ENCODE measurements at regions not wholly inside any gene's neighbourhood (a gene's known extent, or its start where the extent isn't known, plus 50 kb on each side); places are given as distances from the start of the nearest gene placed in this dataset.

- ChIA-PET CTCF (no interaction called here), POLR2A (no interaction called here)
- BruUV-seq (replicated peaks) = no TSS peak
- H3K27me3 ChIP-seq (ENCODE audit: control insufficient read depth, insufficient read depth, low read length) = no peaks in the 10 kb centered on the region
- H3K27ac ChIP-seq (ENCODE audit: low read length) = no peak overlapping the region
- peaks cover 11% of the 10 kb centered on the region; the same call in 1 of the 2 replicates for H3K4me1 ChIP-seq (ENCODE audit: control insufficient read depth, insufficient read depth, low read length)
- H3K9me3 ChIP-seq (ENCODE audit: control insufficient read depth, insufficient read depth, low read depth, low read length) = 0 out of 2 replicates have a peak, but pooled peaks cover 2% of the 10 kb centered on the region
- in situ Hi-C loops (cut with HindIII; ENCODE audit: low pct_unique_long_range_greater_than_20kb, low sequenced_read_pairs) = no loop called here
- H3K4me3 ChIP-seq (ENCODE audit: low read depth in 2 of 2, low read length in 2 of 2) = no peak overlapping the region
- H3K36me3 ChIP-seq (ENCODE audit: control insufficient read depth, insufficient read depth, low read length) = no peaks in the 10 kb centered on the region
- TF ChIP-seq, protein P1, sequence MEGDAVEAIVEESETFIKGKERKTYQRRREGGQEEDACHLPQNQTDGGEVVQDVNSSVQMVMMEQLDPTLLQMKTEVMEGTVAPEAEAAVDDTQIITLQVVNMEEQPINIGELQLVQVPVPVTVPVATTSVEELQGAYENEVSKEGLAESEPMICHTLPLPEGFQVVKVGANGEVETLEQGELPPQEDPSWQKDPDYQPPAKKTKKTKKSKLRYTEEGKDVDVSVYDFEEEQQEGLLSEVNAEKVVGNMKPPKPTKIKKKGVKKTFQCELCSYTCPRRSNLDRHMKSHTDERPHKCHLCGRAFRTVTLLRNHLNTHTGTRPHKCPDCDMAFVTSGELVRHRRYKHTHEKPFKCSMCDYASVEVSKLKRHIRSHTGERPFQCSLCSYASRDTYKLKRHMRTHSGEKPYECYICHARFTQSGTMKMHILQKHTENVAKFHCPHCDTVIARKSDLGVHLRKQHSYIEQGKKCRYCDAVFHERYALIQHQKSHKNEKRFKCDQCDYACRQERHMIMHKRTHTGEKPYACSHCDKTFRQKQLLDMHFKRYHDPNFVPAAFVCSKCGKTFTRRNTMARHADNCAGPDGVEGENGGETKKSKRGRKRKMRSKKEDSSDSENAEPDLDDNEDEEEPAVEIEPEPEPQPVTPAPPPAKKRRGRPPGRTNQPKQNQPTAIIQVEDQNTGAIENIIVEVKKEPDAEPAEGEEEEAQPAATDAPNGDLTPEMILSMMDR (IDR thresholded peaks at IDR 0.05) = no peak
- TF ChIP-seq TCF7L2 (IDR thresholded peaks at IDR 0.05; ENCODE audit: low read depth, low read length) (no peak), POLR2AphosphoS5 (IDR thresholded peaks at IDR 0.05; ENCODE audit: low read depth, low read length) (no peak), SIN3A (IDR thresholded peaks at IDR 0.05; ENCODE audit: borderline replicate concordance, insufficient read depth, low read depth, low read length) (no peak)
- TF ChIP-seq, protein P2, sequence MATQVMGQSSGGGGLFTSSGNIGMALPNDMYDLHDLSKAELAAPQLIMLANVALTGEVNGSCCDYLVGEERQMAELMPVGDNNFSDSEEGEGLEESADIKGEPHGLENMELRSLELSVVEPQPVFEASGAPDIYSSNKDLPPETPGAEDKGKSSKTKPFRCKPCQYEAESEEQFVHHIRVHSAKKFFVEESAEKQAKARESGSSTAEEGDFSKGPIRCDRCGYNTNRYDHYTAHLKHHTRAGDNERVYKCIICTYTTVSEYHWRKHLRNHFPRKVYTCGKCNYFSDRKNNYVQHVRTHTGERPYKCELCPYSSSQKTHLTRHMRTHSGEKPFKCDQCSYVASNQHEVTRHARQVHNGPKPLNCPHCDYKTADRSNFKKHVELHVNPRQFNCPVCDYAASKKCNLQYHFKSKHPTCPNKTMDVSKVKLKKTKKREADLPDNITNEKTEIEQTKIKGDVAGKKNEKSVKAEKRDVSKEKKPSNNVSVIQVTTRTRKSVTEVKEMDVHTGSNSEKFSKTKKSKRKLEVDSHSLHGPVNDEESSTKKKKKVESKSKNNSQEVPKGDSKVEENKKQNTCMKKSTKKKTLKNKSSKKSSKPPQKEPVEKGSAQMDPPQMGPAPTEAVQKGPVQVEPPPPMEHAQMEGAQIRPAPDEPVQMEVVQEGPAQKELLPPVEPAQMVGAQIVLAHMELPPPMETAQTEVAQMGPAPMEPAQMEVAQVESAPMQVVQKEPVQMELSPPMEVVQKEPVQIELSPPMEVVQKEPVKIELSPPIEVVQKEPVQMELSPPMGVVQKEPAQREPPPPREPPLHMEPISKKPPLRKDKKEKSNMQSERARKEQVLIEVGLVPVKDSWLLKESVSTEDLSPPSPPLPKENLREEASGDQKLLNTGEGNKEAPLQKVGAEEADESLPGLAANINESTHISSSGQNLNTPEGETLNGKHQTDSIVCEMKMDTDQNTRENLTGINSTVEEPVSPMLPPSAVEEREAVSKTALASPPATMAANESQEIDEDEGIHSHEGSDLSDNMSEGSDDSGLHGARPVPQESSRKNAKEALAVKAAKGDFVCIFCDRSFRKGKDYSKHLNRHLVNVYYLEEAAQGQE (IDR thresholded peaks at IDR 0.05; ENCODE audit: insufficient read depth in 1 of 2, low read depth in 2 of 2, low read length in 1 of 2) = no peak
- intact Hi-C loops (cut with micrococcal nuclease; ENCODE audit: unreplicated experiment) = no loop called here
- no peak for DNase-seq (ENCODE audit: low read depth, low spot score)
- no peak for ATAC-seq
Measured at GRCh38 chr14:85236296-85236695, 293.6 kb upstream of the FLRT2 start.

GRCh38 chr14:85239791-85240190 lies 290.2 kb upstream of the FLRT2 start:
- no peak overlapping the region for H3K27ac ChIP-seq (ENCODE audit: low read length)
- H3K36me3 ChIP-seq (ENCODE audit: control insufficient read depth, insufficient read depth, low read length) = no peaks in the 10 kb centered on the region
- H3K4me3 ChIP-seq (ENCODE audit: low read depth in 2 of 2, low read length in 2 of 2) = no peak overlapping the region
- POLR2A ChIA-PET = no interaction called here
- no peaks in the 10 kb centered on the region for H3K9me3 ChIP-seq (ENCODE audit: control insufficient read depth, insufficient read depth, low read depth, low read length)
- peaks cover 7% of the 10 kb centered on the region; the same call in 1 of the 2 replicates for H3K4me1 ChIP-seq (ENCODE audit: control insufficient read depth, insufficient read depth, low read length)
- in situ Hi-C loops (cut with HindIII; ENCODE audit: low pct_unique_long_range_greater_than_20kb, low sequenced_read_pairs) = no loop called here
- DNase-seq (ENCODE audit: low read depth, low spot score) = no peak
- intact Hi-C loops (cut with micrococcal nuclease; ENCODE audit: unreplicated experiment) = no loop called here
- no TSS peak for BruUV-seq (replicated peaks)
- ATAC-seq = no peak
- no peaks in the 10 kb centered on the region for H3K27me3 ChIP-seq (ENCODE audit: control insufficient read depth, insufficient read depth, low read length)
- TF ChIP-seq TCF7L2 (IDR thresholded peaks at IDR 0.05; ENCODE audit: low read depth, low read length) (no peak), POLR2AphosphoS5 (IDR thresholded peaks at IDR 0.05; ENCODE audit: low read depth, low read length) (no peak), SIN3A (IDR thresholded peaks at IDR 0.05; ENCODE audit: borderline replicate concordance, insufficient read depth, low read depth, low read length) (no peak)
- TF ChIP-seq, protein P2 (IDR thresholded peaks at IDR 0.05; ENCODE audit: insufficient read depth in 1 of 2, low read depth in 2 of 2, low read length in 1 of 2) = no peak
- TF ChIP-seq, protein P1 (IDR thresholded peaks at IDR 0.05) = no peak
- CTCF ChIA-PET = no interaction called here
